ENCODE measurements at regions not wholly inside any gene's neighbourhood (a gene's known extent, or its start where the extent isn't known, plus 50 kb on each side); places are given as distances from the start of the nearest gene placed in this dataset.
"Not testable (repeated sequence)": the region's sequence is repeated elsewhere in the genome, so short reads cannot be mapped to it uniquely, and the experiment has no call there.

DNA sequence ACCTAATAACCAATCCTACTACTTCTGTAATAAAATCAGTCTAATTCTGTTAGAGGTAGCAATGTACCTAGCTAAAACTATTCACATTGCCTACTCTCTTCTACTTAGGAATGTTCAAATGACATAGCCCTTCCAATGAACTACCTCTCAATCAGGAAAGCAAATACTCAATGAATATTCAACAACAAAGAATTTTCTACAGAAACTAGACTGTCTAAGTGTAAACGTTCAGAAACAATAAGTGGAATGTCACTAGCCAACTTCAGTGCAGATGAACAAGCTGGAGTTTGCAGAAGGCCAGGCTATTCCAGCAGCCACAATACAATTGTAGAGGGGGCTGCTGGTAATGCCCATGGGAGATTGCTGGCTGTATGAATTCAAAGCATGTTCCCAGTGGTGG, 743.2 kb upstream of the CDH10 start:
- no peak for DNase-seq

- no peak for DNase-seq
Observed at GRCh38 chr5:25362799-25363198, 718.0 kb upstream of the CDH10 start.

DNA sequence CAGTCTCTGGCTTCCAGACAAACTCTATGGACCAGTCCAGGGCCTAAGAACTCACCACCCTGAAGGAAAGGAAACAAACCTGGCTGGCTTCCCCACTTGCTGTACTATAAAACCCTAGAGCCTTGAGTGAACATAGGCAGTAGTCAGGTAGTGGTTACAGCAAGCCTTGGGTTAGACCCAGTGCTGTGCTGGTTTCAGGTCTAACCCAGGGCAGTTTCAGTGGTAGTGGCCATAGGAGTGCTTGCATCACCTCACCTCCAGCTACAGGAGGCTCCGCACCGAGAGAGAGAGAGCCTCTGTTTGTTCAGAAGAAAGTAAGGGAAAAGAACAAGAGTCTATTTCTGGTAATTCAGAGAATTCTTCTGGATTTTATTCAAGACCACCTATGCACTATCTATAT, 714.1 kb upstream of the CDH10 start:
- no peak for DNase-seq

- no peak for DNase-seq
Observed at GRCh38 chr5:25357605-25358004, 712.8 kb upstream of the CDH10 start.

GRCh38 chr5:25349746-25350145, 705.0 kb upstream of the CDH10 start:
- DNase-seq: no peak

DNA sequence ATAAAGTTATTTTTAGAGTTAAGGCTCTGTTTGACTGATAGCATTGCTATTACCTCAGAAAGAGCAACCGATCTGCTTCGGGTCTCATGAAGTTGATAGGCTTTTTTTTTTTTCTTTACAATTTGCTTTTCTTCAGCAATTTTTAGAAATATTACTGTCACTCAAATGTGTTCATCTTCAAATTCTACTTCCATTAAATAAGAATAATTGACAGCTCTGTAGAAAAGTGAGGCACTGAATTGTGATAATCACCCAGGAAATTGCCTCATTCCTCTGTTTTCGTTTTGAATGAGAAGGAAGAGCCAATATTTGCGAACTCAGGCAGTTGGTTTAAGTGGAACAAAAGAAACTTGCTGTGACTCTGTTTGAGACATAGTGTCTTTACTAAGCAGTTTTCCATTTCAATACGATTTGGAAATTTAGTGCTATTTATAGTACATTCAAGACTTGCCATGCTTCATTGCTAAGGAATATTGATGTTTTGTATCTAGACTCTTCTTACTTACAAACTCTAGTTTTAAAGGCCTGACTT, 700.5 kb upstream of the CDH10 start:
- no peak for DNase-seq

- no peak for DNase-seq
Observed at GRCh38 chr5:25339541-25339940, 694.8 kb upstream of the CDH10 start.

DNA sequence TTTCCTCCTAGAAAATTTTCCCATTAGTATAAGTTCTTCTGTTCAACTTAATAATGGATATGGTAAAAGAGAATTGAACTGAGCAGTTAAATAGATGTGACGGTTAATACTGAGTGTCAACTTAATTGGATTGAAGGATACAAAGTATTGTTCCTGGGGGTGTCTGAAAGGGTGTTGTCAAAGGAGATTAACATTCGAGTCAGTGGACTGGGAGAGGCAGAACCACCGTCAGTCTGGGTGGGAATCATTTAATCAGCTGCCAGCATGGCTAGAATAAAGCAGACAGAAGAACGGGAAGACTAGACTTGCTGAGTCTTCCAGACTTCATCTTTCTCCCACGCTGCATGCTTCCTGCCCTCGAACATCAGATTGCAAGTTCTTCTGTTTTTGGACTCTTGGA, 689.6 kb upstream of the CDH10 start:
- no peak for DNase-seq

GRCh38 chr5:25330721-25331120, 685.9 kb upstream of the CDH10 start:
- no peak for DNase-seq

DNA sequence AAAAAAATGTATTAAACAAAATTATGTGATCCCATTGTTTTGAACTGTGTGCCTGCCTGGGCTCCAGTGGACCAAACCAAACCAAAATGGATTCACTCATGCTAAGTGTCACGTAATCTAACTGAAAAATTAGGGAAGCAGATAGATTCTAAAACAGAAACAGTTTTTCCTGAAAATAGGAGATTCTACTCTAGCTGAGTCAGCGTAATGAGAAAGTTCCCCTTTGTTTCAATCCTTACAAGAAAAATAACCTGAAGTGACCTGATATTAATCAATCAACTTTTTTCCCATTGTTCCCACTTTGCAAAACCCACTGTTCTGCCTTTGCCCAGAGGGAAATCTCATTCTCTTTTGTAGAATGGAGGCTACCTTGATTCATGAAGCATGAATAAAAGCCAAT, 682.4 kb upstream of the CDH10 start:
- no peak for DNase-seq

GRCh38 chr5:25301836-25302235, 657.1 kb upstream of the CDH10 start:
- DNase-seq: no peak

- no peak for DNase-seq
Observed at GRCh38 chr5:25295067-25295466, 650.3 kb upstream of the CDH10 start.

- not testable (repeated sequence) for DNase-seq
Observed at GRCh38 chr5:25289766-25290165, 645.0 kb upstream of the CDH10 start.

GRCh38 chr5:25286319-25286718, 641.5 kb upstream of the CDH10 start:
- DNase-seq: no peak

DNA sequence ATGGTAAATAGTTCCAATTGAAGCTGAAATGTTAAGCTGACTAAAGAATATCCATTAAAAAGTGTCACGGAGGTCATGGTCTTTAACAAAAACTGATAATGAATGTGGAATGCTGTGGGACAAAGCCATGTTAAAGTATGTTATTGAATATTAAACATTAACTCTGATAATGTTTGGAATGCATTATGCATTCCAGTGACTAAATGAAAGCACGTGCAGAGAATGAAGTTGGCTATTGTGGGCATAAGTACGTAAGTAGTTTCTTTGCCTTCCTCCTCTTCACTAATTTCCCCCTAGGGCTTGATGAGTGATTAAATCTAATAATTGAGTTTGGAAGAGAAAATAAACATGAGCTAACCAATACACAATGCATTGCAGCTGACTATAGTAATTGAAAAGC, 640.4 kb upstream of the CDH10 start:
- no peak for DNase-seq

GRCh38 chr5:25263507-25263906, 618.7 kb upstream of the CDH10 start:
- DNase-seq: not testable (repeated sequence)

- DNase-seq: no peak
Observed at GRCh38 chr5:25262221-25262620, 617.4 kb upstream of the CDH10 start.

DNA sequence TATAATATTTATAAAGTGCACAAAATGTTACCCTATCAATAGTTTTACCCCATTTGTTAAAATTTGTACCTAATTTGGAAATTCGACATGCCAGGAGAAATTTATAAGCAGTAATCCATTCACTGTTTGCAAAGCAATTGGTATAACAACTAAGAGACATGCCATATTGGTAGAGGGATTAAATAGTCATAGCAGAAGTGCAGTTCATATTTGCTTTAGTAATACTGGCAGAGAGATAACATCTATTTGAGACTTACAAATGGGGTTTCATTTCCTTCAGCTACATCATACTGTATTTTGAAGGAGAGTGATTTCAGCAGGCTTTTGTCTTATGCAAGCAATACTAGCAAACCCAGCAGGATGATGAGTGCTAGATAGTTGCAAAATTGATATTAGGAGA, 610.4 kb upstream of the CDH10 start:
- DNase-seq: no peak

DNA sequence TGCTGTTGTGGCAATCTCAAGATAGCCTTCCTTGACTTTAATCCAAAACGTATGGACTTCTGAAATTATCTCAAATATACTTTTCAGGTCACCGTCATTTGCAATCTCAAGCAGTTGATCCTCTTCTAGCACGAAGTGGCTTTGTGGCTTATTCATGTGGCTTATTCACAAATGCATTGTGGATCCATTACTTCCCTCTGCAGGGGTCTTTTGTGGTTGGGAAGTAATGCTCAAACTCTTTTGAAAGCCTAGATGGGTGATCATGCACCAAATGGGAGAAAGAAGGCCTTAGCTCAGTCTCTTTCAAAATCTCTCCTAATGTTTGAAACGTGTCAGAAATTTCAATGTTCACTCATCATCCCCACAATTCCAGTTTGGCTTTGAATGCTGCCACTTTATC, 597.2 kb upstream of the CDH10 start:
- DNase-seq: no peak

GRCh38 chr5:25238720-25239119, 593.9 kb upstream of the CDH10 start:
- DNase-seq: not testable (repeated sequence)

DNA sequence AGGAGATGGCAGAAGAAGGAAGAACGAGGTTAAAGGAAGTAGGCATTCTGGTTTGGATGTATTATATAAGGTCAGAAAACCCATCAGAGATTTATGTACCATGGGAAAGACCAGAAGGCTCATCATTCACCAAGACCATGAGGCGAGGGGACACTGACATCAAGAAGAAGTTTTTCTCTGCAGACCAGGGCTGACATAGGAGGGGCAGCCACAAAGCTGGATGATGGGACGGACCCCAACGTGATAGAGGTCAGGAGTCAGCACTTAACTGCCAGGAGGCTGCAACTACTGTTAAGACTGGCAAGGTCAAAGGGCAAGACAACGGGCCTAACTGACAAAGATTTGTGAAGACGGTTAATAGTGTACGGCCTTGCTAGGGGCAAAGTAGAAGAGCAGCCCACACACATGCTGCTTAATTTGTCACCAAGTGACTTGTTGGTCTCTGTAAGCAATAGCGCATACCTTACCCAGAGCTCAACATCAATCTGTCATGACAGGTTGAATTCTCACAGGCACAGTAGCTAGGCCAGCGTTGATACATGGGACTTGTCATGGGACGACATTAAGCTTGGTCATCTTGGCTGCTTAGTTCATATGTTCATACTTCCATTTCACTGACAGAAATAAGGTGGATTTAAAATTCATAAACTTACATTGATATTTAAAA, 579.7 kb upstream of the CDH10 start:
- no peak for DNase-seq

DNA sequence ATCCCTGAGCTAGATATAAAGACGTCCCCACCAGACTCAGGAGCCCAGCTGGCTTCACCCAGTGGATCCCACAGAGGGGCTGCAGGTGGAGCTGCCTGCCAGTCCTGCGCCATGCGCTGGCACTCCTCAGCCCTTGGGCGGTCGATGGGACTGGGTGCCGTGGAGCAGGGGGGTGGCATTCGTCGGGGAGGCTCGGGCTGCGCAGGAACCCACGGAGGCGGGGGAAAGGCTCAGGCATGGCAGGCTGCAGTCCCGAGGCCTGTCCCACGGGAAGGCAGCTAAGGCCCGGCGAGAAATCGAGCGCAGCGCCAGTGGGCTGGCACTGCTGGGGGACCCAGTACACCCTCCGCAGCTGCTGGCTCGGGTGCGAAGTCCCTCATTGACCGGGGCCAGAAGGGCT, 555.1 kb upstream of the CDH10 start:
- not testable (repeated sequence) for DNase-seq

DNA sequence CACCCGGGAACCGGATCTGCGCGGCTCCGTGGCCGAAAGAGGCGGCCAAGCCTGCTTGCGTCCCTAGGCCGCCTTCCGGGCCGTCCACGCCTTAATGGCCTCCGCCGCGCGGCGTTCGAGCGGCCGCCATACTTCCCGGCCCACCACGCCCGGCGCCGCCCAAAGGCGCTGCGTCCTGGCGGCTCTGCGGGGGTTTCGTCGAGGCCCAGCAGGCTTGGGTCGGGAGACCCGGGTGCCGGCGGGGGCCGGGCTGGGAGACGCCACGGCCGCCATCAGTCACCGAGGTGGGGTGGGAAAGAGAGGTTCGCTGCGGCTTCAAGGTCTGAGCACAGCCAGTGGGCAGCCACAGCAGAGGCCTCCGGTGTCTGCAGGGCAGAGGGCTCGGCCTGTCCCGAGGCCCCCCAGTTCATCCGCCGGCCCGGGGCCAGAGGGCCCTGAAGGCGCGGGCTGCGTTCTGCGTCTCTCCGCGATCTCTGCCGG, 545.8 kb upstream of the CDH10 start:
- DNase-seq: no peak

GRCh38 chr5:25181249-25181648, 536.5 kb upstream of the CDH10 start:
- no peak for DNase-seq

GRCh38 chr5:25162616-25163015, 517.8 kb upstream of the CDH10 start:
- not testable (repeated sequence) for DNase-seq

Measured in suppressor macrophage treated with lipopolysaccharide for 4 hours (primary cell).